D721Med (cell line): ENCODE measurements at regions not wholly inside any gene's neighbourhood (a gene's known extent, or its start where the extent isn't known, plus 50 kb on each side); places are given as distances from the start of the nearest gene placed in this dataset.

Experiments
- DNase-seq: peaks from one replicate; pipeline ENCODE4 v3.0.0; 2011; ENCODE audit warnings: low spot score; ENCODE audit not compliant: insufficient read length
- FAIRE-seq: peaks from 2 replicates; lab custom pipeline; 2011; peaks lifted over from hg19 to GRCh38; lab: Jason Lieb, UNC
- CTCF ChIP-seq: IDR thresholded peaks from 2 replicates; pipeline ENCODE4 v1.5.1; 2012; ENCODE audit warnings: mild to moderate bottlenecking, control low read depth; ENCODE audit not compliant: insufficient read depth; ENCODE audit errors: missing control alignments

- FAIRE-seq (no peak), DNase-seq (no peak)
Observed at GRCh38 chr18:55088561-55088960, 129.3 kb upstream of the CCDC68 start.

DNA sequence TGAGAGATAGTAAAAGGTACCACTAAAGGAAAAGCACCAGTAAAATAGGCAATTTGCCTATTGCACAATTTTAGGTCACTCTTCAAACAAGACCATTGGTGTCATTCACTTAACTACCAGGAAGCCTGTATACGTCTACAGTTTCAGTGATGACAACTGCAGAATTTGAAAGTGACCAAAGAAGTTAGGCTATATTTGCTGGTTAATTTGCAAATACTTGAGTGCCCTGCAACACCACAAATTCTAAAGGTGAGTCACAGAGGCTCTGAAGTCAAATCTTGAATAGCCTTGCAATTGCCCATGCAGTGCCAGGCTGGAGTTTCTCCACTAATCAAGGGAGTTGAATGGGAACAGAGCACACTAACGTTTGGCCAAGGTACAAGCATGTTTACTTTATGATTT is 128.7 kb upstream of the CCDC68 start:
- no peak for DNase-seq
- TF ChIP-seq CTCF = no peak
- no peak for FAIRE-seq

More at GRCh38 chr18:55088561-55088960, 129.3 kb upstream of the CCDC68 start:
- no peak for TF ChIP-seq CTCF

DNA sequence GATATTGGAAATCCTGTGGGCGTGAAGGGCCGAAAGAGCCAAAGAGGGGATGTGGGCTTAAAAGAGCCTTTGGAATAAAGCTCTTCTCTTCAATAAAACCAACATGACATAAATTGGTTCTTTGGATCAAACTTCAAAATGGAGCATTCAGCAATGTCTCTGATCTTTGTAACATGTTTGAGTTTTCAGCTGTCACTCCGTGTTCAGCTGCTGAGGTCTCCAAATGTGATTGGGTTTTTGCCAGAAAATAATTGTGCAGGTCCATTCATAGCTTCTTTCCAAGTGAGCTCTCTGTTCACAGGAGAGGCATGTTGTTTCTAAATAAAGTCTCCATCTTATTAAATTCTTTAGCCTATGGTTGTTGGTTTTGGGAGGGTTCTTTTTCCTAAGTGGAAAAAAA is 127.6 kb upstream of the CCDC68 start:
- no peak for TF ChIP-seq CTCF
- FAIRE-seq = no peak
- no peak for DNase-seq

- FAIRE-seq = peak; percentile 29
Observed at GRCh38 chr18:55085557-55086285, 126.5 kb upstream of the CCDC68 start.

GRCh38 chr18:55084550-55084949 is 125.3 kb upstream of the CCDC68 start:
- FAIRE-seq (no peak), DNase-seq (no peak)
- TF ChIP-seq CTCF = no peak

More at GRCh38 chr18:55085557-55086285, 126.5 kb upstream of the CCDC68 start:
- no peak for TF ChIP-seq CTCF
- no peak for DNase-seq

- no peak for TF ChIP-seq CTCF
- DNase-seq (no peak), FAIRE-seq (no peak)
Observed at GRCh38 chr18:55083461-55083860, 124.2 kb upstream of the CCDC68 start.
